ENCODE measurements at regions not wholly inside any gene's neighbourhood (a gene's known extent, or its start where the extent isn't known, plus 50 kb on each side); places are given as distances from the start of the nearest gene placed in this dataset.

- no peak overlapping the region for H3K4me3 ChIP-seq (ENCODE audit: low read length)
- no peaks in the 10 kb centered on the region for H3K4me1 ChIP-seq (ENCODE audit: insufficient read depth, low read length)
- H3K9me3 ChIP-seq (ENCODE audit: low read length): no peaks in the 10 kb centered on the region
- Mint-ChIP-seq H3K36me3 (no peaks in the 10 kb centered on the region), H3K9me3 (no peaks in the 10 kb centered on the region), H3K27me3 (peaks cover 5 to 14% of the 10 kb centered on the region in 2 donors), H3K4me1 (no peaks in the 10 kb centered on the region), H3K27ac (no peak overlapping the region), H3K4me3 (no peak overlapping the region)
- POLR2A ChIA-PET: no interaction called here
- H3K36me3 ChIP-seq (ENCODE audit: insufficient read depth, low read length): no peaks in the 10 kb centered on the region
- no peaks in the 10 kb centered on the region for H3K27me3 ChIP-seq (ENCODE audit: insufficient read depth, low read length, poor library complexity, severe bottlenecking)
- no peak for DNase-seq
- CTCF ChIA-PET: interaction anchor here (1.5 kb wide), 1 partner anchor 11 kb away, joined by 3 read pairs; no protein-coding TSS in a partner anchor
- H3K27ac ChIP-seq (ENCODE audit: low read depth, low read length): no peak overlapping the region
Observed at GRCh38 chr3:72147600-72147999, 362.7 kb upstream of the PROK2 start.

- Mint-ChIP-seq H3K27me3 (peaks cover 5 to 14% of the 10 kb centered on the region in 2 donors), H3K9me3 (no peaks in the 10 kb centered on the region), H3K27ac (no peak overlapping the region), H3K36me3 (no peaks in the 10 kb centered on the region), H3K4me3 (no peak overlapping the region), H3K4me1 (no peaks in the 10 kb centered on the region)
- Histone ChIP-seq H3K36me3 (ENCODE audit: insufficient read depth, low read length) (no peaks in the 10 kb centered on the region), H3K4me3 (ENCODE audit: low read length) (no peak overlapping the region), H3K27ac (ENCODE audit: low read depth, low read length) (no peak overlapping the region), H3K27me3 (ENCODE audit: insufficient read depth, low read length, poor library complexity, severe bottlenecking) (no peaks in the 10 kb centered on the region), H3K4me1 (ENCODE audit: insufficient read depth, low read length) (no peaks in the 10 kb centered on the region), H3K9me3 (ENCODE audit: low read length) (no peaks in the 10 kb centered on the region)
- CTCF ChIA-PET: no interaction called here
- POLR2A ChIA-PET: no interaction called here
- DNase-seq: no peak
Observed at GRCh38 chr3:72145506-72146380, 360.8 kb upstream of the PROK2 start.

- no peak for DNase-seq
- H3K27ac Mint-ChIP-seq: peak overlapping the region in 1 of 8 donors; percentile 54
- ChIA-PET CTCF (no interaction called here), POLR2A (no interaction called here)
- H3K4me1 Mint-ChIP-seq: no peaks in the 10 kb centered on the region
- H3K4me3 Mint-ChIP-seq: no peak overlapping the region
- no peaks in the 10 kb centered on the region for H3K9me3 Mint-ChIP-seq
- H3K36me3 Mint-ChIP-seq: no peaks in the 10 kb centered on the region
- peak overlapping the region; percentile 12 for H3K27ac ChIP-seq (ENCODE audit: low read depth, low read length)
- H3K4me1 ChIP-seq (ENCODE audit: insufficient read depth, low read length): no peaks in the 10 kb centered on the region
- peaks cover 5 to 14% of the 10 kb centered on the region in 2 donors for H3K27me3 Mint-ChIP-seq
- H3K4me3 ChIP-seq (ENCODE audit: low read length): no peak overlapping the region
- no peaks in the 10 kb centered on the region for H3K36me3 ChIP-seq (ENCODE audit: insufficient read depth, low read length)
- no peaks in the 10 kb centered on the region for H3K27me3 ChIP-seq (ENCODE audit: insufficient read depth, low read length, poor library complexity, severe bottlenecking)
- no peaks in the 10 kb centered on the region for H3K9me3 ChIP-seq (ENCODE audit: low read length)
Observed at GRCh38 chr3:72144773-72145505, 360.0 kb upstream of the PROK2 start.

GRCh38 chr3:72143966-72144717, 359.2 kb upstream of the PROK2 start:
- peak overlapping the region in 1 of 8 donors; percentile 54 for H3K27ac Mint-ChIP-seq
- H3K4me3 Mint-ChIP-seq: no peak overlapping the region
- no peaks in the 10 kb centered on the region for H3K4me1 Mint-ChIP-seq
- Histone ChIP-seq H3K9me3 (ENCODE audit: low read length) (no peaks in the 10 kb centered on the region), H3K4me1 (ENCODE audit: insufficient read depth, low read length) (no peaks in the 10 kb centered on the region), H3K27ac (ENCODE audit: low read depth, low read length) (peak overlapping the region; percentile 12), H3K27me3 (ENCODE audit: insufficient read depth, low read length, poor library complexity, severe bottlenecking) (no peaks in the 10 kb centered on the region), H3K4me3 (ENCODE audit: low read length) (no peak overlapping the region), H3K36me3 (ENCODE audit: insufficient read depth, low read length) (no peaks in the 10 kb centered on the region)
- ChIA-PET CTCF (no interaction called here), POLR2A (no interaction called here)
- DNase-seq: no peak
- H3K27me3 Mint-ChIP-seq: peaks cover 5 to 14% of the 10 kb centered on the region in 2 donors
- H3K36me3 Mint-ChIP-seq: no peaks in the 10 kb centered on the region
- H3K9me3 Mint-ChIP-seq: peaks cover 0 to 2% (median 0%) of the 10 kb centered on the region in 5 donors

- Mint-ChIP-seq H3K4me3 (no peak overlapping the region), H3K9me3 (peaks cover 0 to 2% (median 0%) of the 10 kb centered on the region in 5 donors), H3K36me3 (no peaks in the 10 kb centered on the region), H3K27me3 (peaks cover 3 to 13% of the 10 kb centered on the region in 2 donors), H3K4me1 (no peaks in the 10 kb centered on the region), H3K27ac (no peak overlapping the region)
- no peaks in the 10 kb centered on the region for H3K9me3 ChIP-seq (ENCODE audit: low read length)
- H3K27me3 ChIP-seq (ENCODE audit: insufficient read depth, low read length, poor library complexity, severe bottlenecking): no peaks in the 10 kb centered on the region
- H3K4me1 ChIP-seq (ENCODE audit: insufficient read depth, low read length): no peaks in the 10 kb centered on the region
- no peaks in the 10 kb centered on the region for H3K36me3 ChIP-seq (ENCODE audit: insufficient read depth, low read length)
- no peak overlapping the region for H3K4me3 ChIP-seq (ENCODE audit: low read length)
- no peak overlapping the region for H3K27ac ChIP-seq (ENCODE audit: low read depth, low read length)
- DNase-seq: no peak
- POLR2A ChIA-PET: no interaction called here
- CTCF ChIA-PET: no interaction called here
Observed at GRCh38 chr3:72143322-72143721, 358.4 kb upstream of the PROK2 start.

- no peak overlapping the region for H3K27ac Mint-ChIP-seq
- POLR2A ChIA-PET: no interaction called here
Observed at GRCh38 chr3:72142028-72142427, 357.1 kb upstream of the PROK2 start.

GRCh38 chr3:72141264-72141663, 356.3 kb upstream of the PROK2 start:
- Histone ChIP-seq H3K27me3 (ENCODE audit: insufficient read depth, low read length, poor library complexity, severe bottlenecking) (no peaks in the 10 kb centered on the region), H3K36me3 (ENCODE audit: insufficient read depth, low read length) (no peaks in the 10 kb centered on the region), H3K9me3 (ENCODE audit: low read length) (no peaks in the 10 kb centered on the region), H3K4me3 (ENCODE audit: low read length) (no peak overlapping the region), H3K27ac (ENCODE audit: low read depth, low read length) (no peak overlapping the region), H3K4me1 (ENCODE audit: insufficient read depth, low read length) (no peaks in the 10 kb centered on the region)
- Mint-ChIP-seq H3K4me3 (no peak overlapping the region), H3K9me3 (peaks cover 0 to 2% (median 0%) of the 10 kb centered on the region in 5 donors), H3K36me3 (no peaks in the 10 kb centered on the region), H3K4me1 (no peaks in the 10 kb centered on the region), H3K27ac (no peak overlapping the region), H3K27me3 (peaks cover 2 to 8% of the 10 kb centered on the region in 2 donors)
- DNase-seq: no peak
- ChIA-PET POLR2A (no interaction called here), CTCF (no interaction called here)

More at GRCh38 chr3:72142028-72142427, 357.1 kb upstream of the PROK2 start:
- Histone ChIP-seq H3K4me3 (ENCODE audit: low read length) (no peak overlapping the region), H3K9me3 (ENCODE audit: low read length) (no peaks in the 10 kb centered on the region), H3K4me1 (ENCODE audit: insufficient read depth, low read length) (no peaks in the 10 kb centered on the region), H3K27ac (ENCODE audit: low read depth, low read length) (no peak overlapping the region), H3K27me3 (ENCODE audit: insufficient read depth, low read length, poor library complexity, severe bottlenecking) (no peaks in the 10 kb centered on the region), H3K36me3 (ENCODE audit: insufficient read depth, low read length) (no peaks in the 10 kb centered on the region)
- Mint-ChIP-seq H3K4me3 (no peak overlapping the region), H3K4me1 (no peaks in the 10 kb centered on the region), H3K36me3 (no peaks in the 10 kb centered on the region), H3K9me3 (peaks cover 0 to 2% (median 0%) of the 10 kb centered on the region in 5 donors), H3K27me3 (peaks cover 2 to 10% of the 10 kb centered on the region in 2 donors)
- no peak for DNase-seq
- CTCF ChIA-PET: no interaction called here

- Mint-ChIP-seq H3K4me1 (peaks cover 0 to 2% (median 0%) of the 10 kb centered on the region in 3 donors), H3K27me3 (peaks cover 0 to 7% of the 10 kb centered on the region in 2 donors), H3K9me3 (peaks cover 0 to 2% (median 0%) of the 10 kb centered on the region in 5 donors), H3K27ac (no peak overlapping the region), H3K4me3 (no peak overlapping the region), H3K36me3 (no peaks in the 10 kb centered on the region)
- Histone ChIP-seq H3K4me1 (ENCODE audit: insufficient read depth, low read length) (peaks cover 11% of the 10 kb centered on the region), H3K36me3 (ENCODE audit: insufficient read depth, low read length) (no peaks in the 10 kb centered on the region), H3K9me3 (ENCODE audit: low read length) (no peaks in the 10 kb centered on the region), H3K27ac (ENCODE audit: low read depth, low read length) (no peak overlapping the region), H3K27me3 (ENCODE audit: insufficient read depth, low read length, poor library complexity, severe bottlenecking) (no peaks in the 10 kb centered on the region), H3K4me3 (ENCODE audit: low read length) (no peak overlapping the region)
- ChIA-PET POLR2A (no interaction called here), CTCF (no interaction called here)
- no peak for DNase-seq
Observed at GRCh38 chr3:72139316-72139715, 354.4 kb upstream of the PROK2 start.
